Esophagus muscularis mucosa (tissue), 4 donors: ENCODE measurements at regions not wholly inside any gene's neighbourhood (a gene's known extent, or its start where the extent isn't known, plus 50 kb on each side); places are given as distances from the start of the nearest gene placed in this dataset.

ENCODE experiments used
- CTCF ChIP-seq, 3 experiments: fragments of 200-600 bp in 2 of 3; fragments of 450-650 bp in 1 of 3; sonication (generic) in 2 of 3; IDR thresholded peaks; one replicate each; pipeline ENCODE4 v1.5.1; 2017 to 2019; ENCODE audit warnings: antibody characterized with exemption in 3 of 3, mild to moderate bottlenecking in 2 of 3, moderate library complexity in 1 of 3
- EP300 ChIP-seq: sonication (generic); formaldehyde crosslinking; IDR thresholded peaks from one replicate; pipeline ENCODE4 v1.6.1; 2017; ENCODE audit warnings: antibody characterized with exemption
- POLR2A ChIP-seq: fragments of 450-650 bp; IDR thresholded peaks from one replicate; pipeline ENCODE4 v1.6.1; 2017; ENCODE audit warnings: antibody characterized with exemption, moderate library complexity, mild to moderate bottlenecking, low read depth

- TF ChIP-seq POLR2A = no peak
- no peak for TF ChIP-seq CTCF (IDR thresholded peaks at IDR 0.05)
- no peak for TF ChIP-seq EP300
Observed at GRCh38 chr13:40471911-40472310, 194.5 kb downstream of the FOXO1 start.
